Trophoblast cell (in vitro differentiated cells and primary cell): ENCODE measurements at regions not wholly inside any gene's neighbourhood (a gene's known extent, or its start where the extent isn't known, plus 50 kb on each side); places are given as distances from the start of the nearest gene placed in this dataset.
A peak's percentile ranks its signal among the peaks of the same experiment; 100 is the strongest.

Experiments used
- DNase-seq, 2 donors: peaks; one replicate each; pipeline ENCODE4 v3.0.0-alpha.2; 2016
- H2AFZ ChIP-seq: 2 replicates; pipeline ENCODE4 v1.6.1; 2013; ENCODE audit warnings: low read length, moderate library complexity, mild to moderate bottlenecking; ENCODE audit not compliant: insufficient read depth, poor library complexity
- H2AK5ac ChIP-seq: 2 replicates; pipeline ENCODE4 v1.6.1; 2013; ENCODE audit warnings: mild to moderate bottlenecking, low read length
- H2BK120ac ChIP-seq: 2 replicates; pipeline ENCODE4 v1.6.1; 2013; ENCODE audit warnings: low read length, mild to moderate bottlenecking, moderate library complexity; ENCODE audit not compliant: insufficient read depth, poor library complexity
- H2BK12ac ChIP-seq: 2 replicates; pipeline ENCODE4 v1.6.1; 2013; ENCODE audit warnings: mild to moderate bottlenecking, low read length, moderate library complexity
- H2BK5ac ChIP-seq: 2 replicates; pipeline ENCODE4 v1.6.1; 2013; ENCODE audit warnings: low read length, low read depth, moderate library complexity, mild to moderate bottlenecking; ENCODE audit not compliant: poor library complexity
- H3K14ac ChIP-seq: 2 replicates; pipeline ENCODE4 v1.6.1; 2013; ENCODE audit warnings: mild to moderate bottlenecking, low read length
- H3K18ac ChIP-seq: 2 replicates; pipeline ENCODE4 v1.6.1; 2013; ENCODE audit warnings: mild to moderate bottlenecking, low read length
- H3K23ac ChIP-seq: 2 replicates; pipeline ENCODE4 v1.6.1; 2013; ENCODE audit warnings: low read length
- H3K27ac ChIP-seq: 2 replicates; pipeline ENCODE4 v1.5.1; 2013; ENCODE audit warnings: low read depth, mild to moderate bottlenecking, inconsistent platforms, low read length, moderate library complexity
- H3K27me3 ChIP-seq: 2 replicates; pipeline ENCODE4 v1.6.1; 2013; ENCODE audit warnings: inconsistent platforms, mild to moderate bottlenecking, low read length, moderate library complexity; ENCODE audit not compliant: insufficient read depth
- H3K36me3 ChIP-seq, 2 experiments: 1 replicate in 1 of 2; 2 replicates in 1 of 2; pipeline ENCODE4 v1.6.1; 2013; ENCODE audit warnings: low read length in 2 of 2, mild to moderate bottlenecking in 2 of 2, moderate library complexity in 1 of 2; ENCODE audit not compliant: insufficient read depth in 2 of 2, control insufficient read depth in 1 of 2
- H3K4ac ChIP-seq: 2 replicates; pipeline ENCODE4 v1.6.1; 2013; ENCODE audit warnings: low read depth, mild to moderate bottlenecking, low read length, moderate library complexity
- H3K4me1 ChIP-seq, 2 experiments: 1 replicate in 1 of 2; 2 replicates in 1 of 2; pipeline ENCODE4 v1.6.1; 2013; ENCODE audit warnings: low read length in 2 of 2, mild to moderate bottlenecking in 2 of 2, moderate library complexity in 1 of 2; ENCODE audit not compliant: insufficient read depth in 2 of 2, control insufficient read depth in 1 of 2
- H3K4me2 ChIP-seq: 2 replicates; pipeline ENCODE4 v1.6.1; 2013; ENCODE audit warnings: inconsistent platforms, mild to moderate bottlenecking, low read length, moderate library complexity
- H3K4me3 ChIP-seq: 2 replicates; pipeline ENCODE4 v1.5.1; 2013; ENCODE audit warnings: mild to moderate bottlenecking, low read depth, low read length, inconsistent platforms
- H3K79me1 ChIP-seq: one replicate; pipeline ENCODE4 v1.6.1; 2013; ENCODE audit warnings: low read length
- H3K79me2 ChIP-seq: 2 replicates; pipeline ENCODE4 v1.6.1; 2013; ENCODE audit warnings: low read length, mild to moderate bottlenecking; ENCODE audit not compliant: control insufficient read depth, insufficient read depth, poor library complexity
- H3K9ac ChIP-seq: 2 replicates; pipeline ENCODE4 v1.6.1; 2013; ENCODE audit warnings: mild to moderate bottlenecking, low read length
- H3K9me3 ChIP-seq: 2 replicates; pipeline ENCODE4 v1.6.1; 2013; ENCODE audit warnings: low read depth, mild to moderate bottlenecking, control low read depth, inconsistent platforms, low read length; ENCODE audit not compliant: insufficient read depth
- H4K12ac ChIP-seq: 2 replicates; pipeline ENCODE4 v1.6.1; 2013; ENCODE audit warnings: low read depth, mild to moderate bottlenecking, low read length, moderate library complexity
- H4K8ac ChIP-seq: 2 replicates; pipeline ENCODE4 v1.6.1; 2013; ENCODE audit warnings: low read depth, mild to moderate bottlenecking, low read length, moderate library complexity
- H4K91ac ChIP-seq: one replicate; pipeline ENCODE4 v1.6.1; 2013; ENCODE audit warnings: low read depth, mild to moderate bottlenecking, low read length, moderate library complexity
- WGBS: extraction: QIAGEN DNeasy Blood & Tissue Kit; methylation state at CpG from one replicate; pipeline ENCODE4 v1.1.7; 2013; ENCODE audit warnings: missing lambda C conversion rate; ENCODE audit not compliant: insufficient read length, insufficient coverage; ENCODE audit errors: extremely low coverage; 5-methylcytosine and 5-hydroxymethylcytosine counted together

DNA sequence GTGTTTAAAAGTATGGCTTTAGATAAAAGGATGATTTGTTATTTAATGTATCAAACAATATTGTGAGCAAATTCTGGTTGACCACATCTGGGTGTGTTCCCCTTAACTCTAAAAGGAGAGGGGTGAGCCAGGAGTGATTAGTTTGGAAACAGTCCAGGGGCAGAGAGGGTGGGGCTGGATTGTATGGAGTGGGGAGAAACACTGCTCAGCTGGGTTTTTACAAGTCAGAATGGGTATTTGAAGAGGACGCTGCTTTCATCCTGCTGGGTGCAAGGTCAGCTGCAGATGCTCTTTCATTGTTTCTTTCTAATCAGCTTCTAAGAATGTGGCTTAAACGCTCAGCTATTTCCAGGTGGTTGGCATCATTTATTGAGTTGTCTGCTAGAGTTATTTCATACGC is 82.8 kb upstream of the LIMCH1 start:
- Histone ChIP-seq H3K23ac (no peak overlapping the region), H2AFZ (no peak overlapping the region), H3K14ac (no peak overlapping the region), H3K9ac (no peak overlapping the region), H3K18ac (no peak overlapping the region), H3K9me3 (no peaks in the 10 kb centered on the region), H3K79me2 (no peaks in the 10 kb centered on the region), H3K4me3 (no peak overlapping the region), H4K12ac (no peak overlapping the region), H4K91ac (no peak overlapping the region), H2BK120ac (no peak overlapping the region), H4K8ac (no peak overlapping the region), H3K36me3 (no peaks in the 10 kb centered on the region), H2BK5ac (no peak overlapping the region), H3K27me3 (no peaks in the 10 kb centered on the region), H2BK12ac (no peak overlapping the region), H3K27ac (no peak overlapping the region), H3K4me2 (no peak overlapping the region), H2AK5ac (no peak overlapping the region), H3K4me1 (peaks cover 2% of the 10 kb centered on the region in 2 experiments), H3K79me1 (no peaks in the 10 kb centered on the region), H3K4ac (no peak overlapping the region)
- peak in 1 of 2 donors; percentile 49 for DNase-seq
- WGBS = no CpG with 5 or more reads among the region's 3 CpGs

DNA sequence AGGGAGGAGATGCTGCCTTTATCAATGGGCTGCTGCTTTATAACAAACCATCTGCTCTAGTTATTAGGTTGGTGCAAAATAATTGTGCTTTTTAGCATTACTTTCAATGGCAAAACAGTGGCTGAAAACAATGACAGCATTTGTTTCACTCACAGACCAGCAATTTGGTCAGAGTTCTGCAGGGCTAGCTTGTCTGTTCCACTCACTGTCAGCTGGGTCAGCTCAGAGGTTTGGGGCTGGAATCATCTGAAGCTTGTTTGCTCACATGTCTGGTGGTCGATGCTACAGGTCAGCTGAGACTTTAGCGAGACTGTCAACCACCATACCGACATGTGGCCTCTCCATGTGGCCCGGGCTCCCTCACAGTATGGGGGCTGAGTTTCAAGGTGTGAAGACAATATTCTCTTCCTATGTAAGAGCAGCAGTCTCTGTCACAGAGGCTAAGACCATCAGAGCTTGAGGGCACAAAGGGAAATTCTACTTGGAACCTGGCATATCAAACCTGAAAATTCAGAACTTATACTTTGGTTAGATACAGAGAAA is 81.3 kb upstream of the LIMCH1 start:
- Histone ChIP-seq H3K23ac (no peak overlapping the region), H2AFZ (no peak overlapping the region), H2BK5ac (no peak overlapping the region), H2BK120ac (no peak overlapping the region), H3K14ac (no peak overlapping the region), H4K12ac (no peak overlapping the region), H3K27ac (no peak overlapping the region), H3K4ac (no peak overlapping the region), H2BK12ac (no peak overlapping the region), H4K91ac (no peak overlapping the region), H3K36me3 (no peaks in the 10 kb centered on the region), H4K8ac (no peak overlapping the region), H2AK5ac (no peak overlapping the region), H3K79me2 (no peaks in the 10 kb centered on the region), H3K79me1 (no peaks in the 10 kb centered on the region), H3K4me1 (peaks cover 2% of the 10 kb centered on the region in 2 experiments), H3K9me3 (no peaks in the 10 kb centered on the region), H3K9ac (no peak overlapping the region), H3K4me3 (no peak overlapping the region), H3K18ac (no peak overlapping the region), H3K27me3 (no peaks in the 10 kb centered on the region), H3K4me2 (no peak overlapping the region)
- no peak for DNase-seq
- no CpG with 5 or more reads among the region's 4 CpGs for WGBS

GRCh38 chr4:41458689-41459088 is 79.3 kb upstream of the LIMCH1 start:
- no peak overlapping the region for H4K91ac ChIP-seq
- no peak overlapping the region for H2BK5ac ChIP-seq
- no peak overlapping the region for H2AFZ ChIP-seq
- no peak overlapping the region for H3K4ac ChIP-seq
- no peak overlapping the region for H3K23ac ChIP-seq
- no CpG with 5 or more reads among the region's 2 CpGs for WGBS
- H3K14ac ChIP-seq = no peak overlapping the region
- no peak overlapping the region for H2BK120ac ChIP-seq
- DNase-seq = no peak
- H3K27ac ChIP-seq = no peak overlapping the region
- H2AK5ac ChIP-seq = no peak overlapping the region
- H2BK12ac ChIP-seq = no peak overlapping the region
- no peaks in the 10 kb centered on the region for H3K36me3 ChIP-seq
- H3K9ac ChIP-seq = no peak overlapping the region
- peaks cover 2% of the 10 kb centered on the region in 2 experiments for H3K4me1 ChIP-seq
- no peak overlapping the region for H3K18ac ChIP-seq
- no peak overlapping the region for H4K8ac ChIP-seq
- no peaks in the 10 kb centered on the region for H3K79me2 ChIP-seq
- H3K4me2 ChIP-seq = no peak overlapping the region
- no peak overlapping the region for H4K12ac ChIP-seq
- no peaks in the 10 kb centered on the region for H3K79me1 ChIP-seq
- no peaks in the 10 kb centered on the region for H3K27me3 ChIP-seq
- no peaks in the 10 kb centered on the region for H3K9me3 ChIP-seq
- H3K4me3 ChIP-seq = no peak overlapping the region

- no peak overlapping the region for H2AK5ac ChIP-seq
- H3K79me2 ChIP-seq = no peaks in the 10 kb centered on the region
- no peak overlapping the region for H3K4me3 ChIP-seq
- no CpG with 5 or more reads among the region's 5 CpGs for WGBS
- no peak overlapping the region for H2BK12ac ChIP-seq
- no peak overlapping the region for H3K9ac ChIP-seq
- H3K27ac ChIP-seq = no peak overlapping the region
- H3K23ac ChIP-seq = no peak overlapping the region
- H3K4ac ChIP-seq = no peak overlapping the region
- no peak overlapping the region for H4K8ac ChIP-seq
- no peak overlapping the region for H4K91ac ChIP-seq
- no peak overlapping the region for H2AFZ ChIP-seq
- no peak for DNase-seq
- H3K36me3 ChIP-seq = no peaks in the 10 kb centered on the region
- H3K79me1 ChIP-seq = no peaks in the 10 kb centered on the region
- no peak overlapping the region for H2BK5ac ChIP-seq
- no peaks in the 10 kb centered on the region for H3K27me3 ChIP-seq
- no peak overlapping the region for H3K14ac ChIP-seq
- no peak overlapping the region for H2BK120ac ChIP-seq
- no peak overlapping the region for H4K12ac ChIP-seq
- no peak overlapping the region for H3K18ac ChIP-seq
- H3K4me1 ChIP-seq = peaks cover 0 to 3% of the 10 kb centered on the region in 2 experiments
- no peaks in the 10 kb centered on the region for H3K9me3 ChIP-seq
- H3K4me2 ChIP-seq = no peak overlapping the region
Observed at GRCh38 chr4:41460641-41461040, 77.3 kb upstream of the LIMCH1 start.
